Stimulated activated CD8-positive, alpha-beta memory T cell treated with anti-CD3 and anti-CD28 coated beads, Interleukin-7, amount 100 ng/mL, for 48 hours (primary cell): ENCODE measurements at regions not wholly inside any gene's neighbourhood (a gene's known extent, or its start where the extent isn't known, plus 50 kb on each side); places are given as distances from the start of the nearest gene placed in this dataset.

Source experiments
- DNase-seq, 2 donors: peaks; one replicate each; pipeline ENCODE4 v3.0.0-alpha.2; 2020; ENCODE audit warnings: low read depth in 1 of 2; ENCODE audit errors: extremely low read depth in 1 of 2

DNA sequence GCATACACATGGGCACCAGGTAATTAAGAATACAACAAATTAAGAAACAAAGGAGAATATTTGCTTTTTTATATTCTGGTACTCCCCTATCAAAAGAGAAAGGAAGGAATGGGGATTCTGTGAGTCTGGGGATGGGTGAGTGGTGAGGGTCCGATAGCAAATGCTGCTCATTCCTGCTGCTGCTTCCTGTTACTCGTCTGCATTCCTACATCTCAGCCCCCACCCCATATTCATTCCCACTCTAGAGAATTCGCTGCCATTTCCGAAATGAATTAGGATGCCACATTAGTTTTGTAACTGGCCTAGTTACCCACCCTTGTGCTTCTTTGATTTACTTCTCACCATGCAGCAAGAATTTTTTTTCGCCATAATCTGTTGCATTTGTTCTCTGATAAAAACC, 1905.3 kb upstream of the PIK3C3 start:
- DNase-seq = no peak

DNA sequence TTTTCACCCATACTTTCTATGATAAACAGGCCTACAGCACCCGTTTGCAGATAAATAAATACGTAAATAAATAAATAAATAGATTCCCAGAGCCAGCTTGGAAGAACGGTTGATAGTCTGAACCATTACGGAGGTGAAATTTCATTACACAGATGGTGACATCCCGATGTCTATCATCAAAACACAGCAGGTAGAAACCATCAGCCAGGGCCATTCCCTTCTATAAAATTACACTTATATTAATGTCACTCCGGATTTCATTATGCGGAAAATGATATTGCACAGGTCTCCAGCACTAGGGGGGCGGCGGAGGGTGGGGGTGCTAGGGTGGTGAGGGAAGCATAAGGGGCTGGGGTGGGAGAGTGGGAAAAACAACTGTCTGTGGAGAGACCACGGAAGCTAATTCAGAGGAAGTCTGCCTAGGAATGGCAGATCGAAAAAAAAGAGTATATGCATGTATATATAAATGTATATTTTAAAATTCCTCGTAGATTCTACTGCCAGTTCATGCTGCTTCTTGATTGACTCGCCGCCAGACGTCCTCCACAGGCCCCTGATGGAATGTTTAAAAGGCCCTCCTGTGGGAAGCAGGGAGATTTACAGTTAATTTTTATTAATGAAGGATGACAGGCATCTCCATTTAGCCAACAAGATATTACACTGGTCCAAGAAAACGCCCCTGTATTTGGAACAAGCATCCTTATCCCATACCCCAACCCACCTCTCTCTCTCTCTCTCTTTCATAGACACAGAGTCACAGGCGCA, 1906.0 kb upstream of the PIK3C3 start:
- DNase-seq = no peak

DNA sequence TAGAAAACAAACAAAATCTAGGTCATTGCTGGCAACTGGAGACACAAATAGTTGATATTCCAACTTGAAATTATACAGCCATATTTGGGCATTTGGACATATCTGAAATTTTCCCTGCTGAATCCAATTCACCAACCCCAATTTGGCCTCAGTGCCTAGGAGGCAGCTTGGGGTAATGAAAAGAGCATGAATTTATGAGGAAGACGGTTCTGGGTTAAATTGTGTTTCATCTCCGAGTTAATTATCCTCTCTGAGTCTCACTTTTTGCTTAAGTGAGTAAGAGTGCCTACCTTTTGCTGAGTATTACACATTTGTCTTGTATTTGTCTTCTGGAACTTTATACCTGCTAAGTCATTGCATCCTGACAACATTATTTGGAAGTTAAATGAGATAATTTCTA, 1906.8 kb upstream of the PIK3C3 start:
- no peak for DNase-seq

DNA sequence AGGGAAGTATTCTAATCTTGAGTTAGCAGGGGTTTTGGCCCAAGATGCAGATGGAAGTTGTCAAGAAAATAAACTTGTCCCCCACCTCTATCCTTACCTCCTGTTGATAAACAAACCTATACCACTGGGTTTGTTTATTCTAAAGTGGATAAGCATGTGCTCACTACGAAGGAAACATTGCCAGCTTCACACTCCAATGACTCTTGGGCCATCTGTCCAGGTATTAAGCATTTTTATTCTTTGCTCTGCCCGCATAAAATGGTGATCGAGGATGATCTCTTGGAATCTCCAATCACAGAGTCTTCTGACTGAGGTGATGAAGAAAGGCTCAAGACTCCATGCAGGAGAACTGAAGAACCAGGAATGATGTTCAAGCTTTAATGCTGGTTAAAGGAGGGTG, 1908.4 kb upstream of the PIK3C3 start:
- no peak for DNase-seq

DNA sequence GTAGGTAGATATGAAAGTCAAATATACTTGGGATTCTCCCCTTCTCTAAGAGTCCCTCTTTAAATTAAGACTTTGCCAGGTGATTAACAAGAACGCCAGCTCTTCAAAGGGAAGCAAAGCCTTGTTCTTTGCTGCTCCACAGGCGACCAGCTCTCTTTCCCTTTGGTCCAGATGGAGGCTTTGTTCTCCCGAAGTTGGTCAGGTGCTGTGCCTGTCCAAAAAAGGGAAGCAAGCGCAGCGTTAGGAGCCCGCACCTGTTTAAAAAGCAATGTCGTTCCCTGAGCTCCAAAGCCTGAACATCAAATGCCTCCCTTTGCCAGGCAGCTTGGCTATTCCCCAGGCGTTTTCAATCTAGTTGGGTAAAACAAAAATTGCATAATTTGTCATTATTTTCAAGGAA, 1913.1 kb upstream of the PIK3C3 start:
- no peak for DNase-seq

DNA sequence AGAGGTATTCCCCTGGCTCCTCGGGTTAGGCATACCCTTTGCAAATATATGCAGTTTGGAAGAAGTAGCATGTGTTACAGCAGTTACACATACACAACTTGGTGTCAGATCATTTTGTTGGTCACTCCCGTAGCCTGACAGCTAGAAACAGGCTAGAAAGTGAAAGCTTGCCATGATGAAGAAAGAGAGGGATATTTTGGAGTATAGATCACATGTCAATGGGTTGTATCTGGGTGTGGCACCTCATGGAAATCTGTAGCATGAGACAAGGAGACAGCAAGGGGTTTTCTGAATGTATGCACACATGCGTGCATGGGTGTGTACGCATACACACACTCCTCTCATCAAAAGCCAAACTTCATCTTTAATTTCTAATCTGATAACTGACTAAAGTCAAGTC, 1914.5 kb upstream of the PIK3C3 start:
- DNase-seq = no peak

DNA sequence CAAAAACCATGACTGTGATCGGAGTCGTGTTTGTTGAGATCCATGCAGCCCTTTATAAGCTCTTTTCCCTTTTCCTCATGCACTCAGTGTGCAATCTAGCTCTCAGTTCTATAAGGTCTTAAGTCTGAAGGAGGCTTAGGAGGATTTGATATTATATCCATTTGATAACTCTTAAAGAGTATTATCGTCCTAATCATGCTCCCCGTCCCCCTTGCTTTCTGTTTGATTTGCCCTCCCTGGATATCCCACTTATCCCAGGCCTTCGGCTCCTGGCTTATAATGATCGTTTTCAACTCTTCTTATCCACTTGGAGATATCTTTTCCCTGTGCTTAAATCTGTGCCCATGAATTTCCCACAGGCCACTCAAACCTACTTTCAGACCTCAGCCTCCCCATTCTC, 1917.7 kb upstream of the PIK3C3 start:
- no peak for DNase-seq

DNA sequence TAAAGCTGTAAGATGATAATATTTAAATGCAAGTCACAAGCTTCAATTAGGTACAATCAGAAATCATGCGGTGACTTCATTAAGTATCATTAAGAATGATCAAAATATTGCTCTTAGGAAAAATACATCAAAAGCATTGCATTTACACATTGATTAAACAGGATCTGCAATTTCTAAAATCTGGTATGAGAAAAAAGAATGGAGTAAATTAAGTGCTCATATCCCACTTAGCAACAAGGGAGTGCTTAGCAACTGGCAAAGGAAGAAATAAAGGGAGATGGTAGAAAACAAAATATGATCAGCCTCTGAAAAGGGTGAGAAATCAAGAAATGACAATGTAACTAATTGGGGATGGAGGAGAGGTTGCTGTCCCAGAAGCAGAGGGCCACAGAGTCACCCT, 1918.2 kb upstream of the PIK3C3 start:
- no peak for DNase-seq

DNA sequence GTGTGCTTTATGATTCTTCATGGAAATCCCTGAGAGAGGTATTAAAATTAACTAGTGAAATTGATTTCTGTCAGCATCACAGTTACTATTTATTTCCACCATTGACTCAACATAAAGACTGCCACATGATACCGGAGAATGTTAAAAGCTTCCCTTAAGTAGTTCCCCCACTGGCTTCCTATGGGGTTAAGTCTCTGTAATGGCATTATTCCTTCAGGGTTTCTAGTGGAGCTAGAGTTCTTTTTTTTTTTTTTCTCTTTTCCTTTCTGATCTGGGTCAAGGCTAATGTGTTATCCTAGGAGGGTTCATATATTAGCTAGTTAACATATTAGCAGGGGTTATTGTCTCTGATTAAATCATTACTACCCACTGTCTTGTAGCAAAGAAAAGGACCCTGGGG, 1919.1 kb upstream of the PIK3C3 start:
- DNase-seq = no peak

DNA sequence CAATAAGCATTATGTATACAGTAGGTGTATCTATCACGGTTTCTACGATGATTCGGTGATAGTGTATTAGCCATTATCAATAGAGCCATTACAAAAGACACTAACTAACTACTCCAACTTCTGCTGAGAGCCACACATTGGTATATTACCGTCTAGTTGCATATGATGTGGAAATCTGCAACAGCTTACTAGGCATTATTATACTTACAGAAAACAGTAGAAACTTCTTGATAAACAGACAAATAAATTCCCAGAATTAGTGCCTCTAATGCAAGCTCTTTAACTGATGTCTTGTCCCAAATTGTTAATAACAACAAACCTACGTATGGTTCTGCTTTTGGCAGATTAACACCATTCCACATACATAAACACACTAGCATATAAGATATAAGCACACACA, 1923.0 kb upstream of the PIK3C3 start:
- no peak for DNase-seq

DNA sequence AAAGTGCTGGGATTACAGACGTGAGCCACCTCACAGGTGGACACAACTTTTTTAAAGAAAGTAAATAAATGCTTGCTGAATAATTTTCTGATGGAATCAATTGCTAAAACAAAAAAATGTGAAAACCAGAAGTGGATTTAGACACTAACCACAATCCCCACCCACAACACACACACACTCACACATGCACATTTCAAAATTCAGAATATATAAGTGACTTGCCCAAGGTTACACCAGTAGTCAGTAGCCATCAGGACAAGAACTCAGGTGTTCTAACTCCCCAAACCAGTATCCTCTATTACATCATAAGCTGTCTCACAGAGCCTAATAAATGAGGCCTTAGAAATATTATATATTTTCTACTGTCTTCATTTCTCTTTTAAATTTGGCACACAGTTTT, 1923.6 kb upstream of the PIK3C3 start:
- no peak for DNase-seq

DNA sequence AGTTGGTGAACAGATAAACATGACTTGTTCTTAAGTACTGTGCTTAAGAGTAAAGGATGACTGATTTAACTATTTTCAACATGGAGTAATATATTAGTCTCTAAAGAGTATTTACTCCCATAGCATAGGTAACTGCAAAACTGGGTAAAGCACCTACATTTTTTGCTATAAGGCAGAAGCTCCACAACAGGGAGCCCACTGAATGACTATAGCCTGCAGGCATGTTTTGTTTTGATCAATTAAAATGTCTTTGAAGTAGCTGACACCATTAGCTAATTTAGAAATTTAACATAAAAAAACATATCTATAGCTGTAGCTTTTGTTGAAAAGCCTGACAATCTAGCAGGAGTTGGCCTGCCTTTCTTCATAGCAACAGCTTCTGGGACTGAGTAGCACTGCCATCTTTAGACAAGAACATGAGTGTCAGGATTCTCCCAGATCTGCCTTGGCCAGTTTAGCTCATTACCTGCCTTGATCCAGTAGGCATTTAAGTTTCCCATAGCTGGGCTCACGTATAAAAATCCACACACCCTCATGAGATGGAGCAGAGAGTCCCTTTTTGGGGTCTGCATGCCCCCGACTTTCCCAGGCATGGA, 1935.1 kb upstream of the PIK3C3 start:
- DNase-seq = no peak

DNA sequence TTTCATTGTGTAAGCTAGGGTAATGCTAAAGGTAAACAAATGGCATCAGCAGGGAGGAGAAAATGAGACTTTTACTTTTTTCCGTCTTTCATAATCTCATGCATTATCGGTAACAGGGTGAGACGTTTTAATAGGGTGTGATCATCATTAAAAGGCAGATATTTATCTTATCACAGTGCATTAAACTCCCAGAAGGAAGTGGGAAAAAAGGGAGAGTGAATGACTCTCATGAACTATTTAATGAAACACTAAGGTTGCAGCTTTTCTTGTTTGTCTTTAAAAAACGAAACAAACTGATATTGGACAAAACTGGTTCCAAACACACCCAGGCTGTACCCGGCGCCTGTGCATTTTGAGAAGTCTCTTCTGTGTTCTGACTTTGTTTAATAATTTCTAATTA, 1936.8 kb upstream of the PIK3C3 start:
- no peak for DNase-seq

DNA sequence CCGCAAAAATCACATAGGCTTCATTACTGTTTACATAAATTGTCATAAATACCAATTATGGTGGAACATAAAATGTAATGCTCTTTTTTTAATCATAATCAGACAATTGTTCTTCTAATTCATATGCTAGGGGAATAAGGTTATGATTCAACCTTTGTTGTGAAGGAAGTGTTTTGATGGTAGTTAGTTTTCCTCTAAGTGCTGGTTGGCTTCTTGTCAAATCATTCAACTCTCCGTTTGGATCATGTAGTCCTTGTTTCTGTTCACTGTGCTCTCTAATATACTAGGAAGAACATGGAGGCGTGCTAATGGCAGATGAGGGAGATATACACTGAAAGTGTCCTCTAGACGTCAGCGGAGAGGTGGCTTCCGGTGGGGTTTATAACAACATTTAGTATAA, 1938.0 kb upstream of the PIK3C3 start:
- DNase-seq = no peak

DNA sequence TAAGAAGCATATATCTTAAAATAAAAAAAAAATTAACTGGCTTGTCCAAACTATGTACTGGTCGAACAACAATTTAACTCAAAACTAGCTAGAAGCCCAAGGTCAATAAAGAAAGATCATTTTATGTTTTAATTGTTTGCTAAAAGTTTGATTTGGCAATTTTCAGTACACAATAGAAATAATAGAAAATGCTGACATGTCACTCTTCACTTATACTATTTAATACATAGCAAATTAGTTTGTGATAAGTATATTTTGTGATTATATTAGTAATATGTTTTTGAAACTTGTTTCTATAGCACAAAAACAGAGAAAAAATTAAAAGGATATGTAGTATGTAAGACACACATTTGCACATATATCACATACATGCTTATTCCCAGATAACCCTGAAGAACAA, 1938.6 kb upstream of the PIK3C3 start:
- no peak for DNase-seq

DNA sequence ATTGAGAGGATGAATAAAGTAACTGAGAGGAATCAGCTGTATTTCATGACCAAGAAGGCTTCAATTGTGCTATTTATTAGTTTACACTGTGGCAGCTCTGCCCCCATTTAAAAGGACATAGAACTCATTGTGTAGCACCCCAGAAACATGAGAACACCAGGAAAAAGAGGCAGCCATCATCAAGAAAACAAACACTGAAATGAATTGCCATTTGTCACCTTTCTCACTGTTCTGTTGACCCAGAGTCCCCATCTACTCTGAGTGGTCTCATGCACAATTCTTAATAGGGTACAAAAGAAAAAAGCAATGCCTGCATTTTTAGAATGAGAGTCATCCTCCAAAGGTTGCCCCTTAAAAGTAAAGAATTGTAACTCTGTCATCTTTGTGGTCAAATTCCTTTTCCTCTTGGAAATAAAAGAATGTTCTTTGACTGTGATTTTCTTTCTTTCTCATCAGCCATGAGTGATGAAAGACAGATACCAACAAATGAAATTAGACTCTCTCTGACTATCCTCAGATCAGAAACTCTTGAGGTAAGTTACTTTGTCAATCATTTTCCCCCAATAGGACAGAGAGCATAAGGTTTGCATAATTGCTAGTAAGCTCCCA, 1941.9 kb upstream of the PIK3C3 start:
- DNase-seq = no peak

DNA sequence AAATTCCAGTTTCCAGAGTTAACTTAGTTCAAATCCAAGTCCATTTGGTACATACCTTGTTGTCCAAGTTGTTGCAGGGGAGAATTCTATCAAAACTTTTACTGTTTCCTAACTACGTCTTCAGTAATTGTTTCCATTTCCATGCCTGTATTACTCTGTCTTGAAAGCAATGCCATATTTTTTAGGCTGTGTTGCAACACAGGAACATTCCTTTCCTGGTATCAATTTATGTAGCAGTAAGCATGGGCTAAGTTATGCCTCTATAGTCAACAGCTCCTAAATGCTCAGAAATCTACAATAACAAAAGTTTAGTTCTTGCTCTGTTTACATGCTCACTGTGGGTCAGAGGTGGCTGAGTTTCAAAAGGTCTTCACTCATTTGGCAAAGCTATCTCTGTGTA, 1943.8 kb upstream of the PIK3C3 start:
- no peak for DNase-seq

DNA sequence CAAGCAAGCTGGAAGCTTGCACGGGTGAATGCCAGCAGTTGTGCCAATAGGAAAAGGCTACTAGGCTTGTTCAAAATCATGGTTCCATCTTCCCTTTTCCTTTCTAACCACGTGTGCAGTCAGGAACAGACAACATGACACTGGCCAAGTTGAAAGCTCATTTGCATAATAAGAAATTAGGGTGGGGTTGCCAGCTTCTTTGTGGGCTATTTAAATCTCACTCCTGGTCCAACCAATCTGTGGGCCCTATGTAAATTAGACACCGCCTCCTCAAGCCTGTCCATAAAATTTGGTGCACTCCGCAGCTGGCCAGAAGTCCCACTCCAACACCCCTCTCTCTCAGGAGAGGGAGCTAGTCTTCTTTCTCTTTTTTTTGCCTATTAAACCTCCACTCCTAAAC, 1948.4 kb upstream of the PIK3C3 start:
- DNase-seq = no peak

DNA sequence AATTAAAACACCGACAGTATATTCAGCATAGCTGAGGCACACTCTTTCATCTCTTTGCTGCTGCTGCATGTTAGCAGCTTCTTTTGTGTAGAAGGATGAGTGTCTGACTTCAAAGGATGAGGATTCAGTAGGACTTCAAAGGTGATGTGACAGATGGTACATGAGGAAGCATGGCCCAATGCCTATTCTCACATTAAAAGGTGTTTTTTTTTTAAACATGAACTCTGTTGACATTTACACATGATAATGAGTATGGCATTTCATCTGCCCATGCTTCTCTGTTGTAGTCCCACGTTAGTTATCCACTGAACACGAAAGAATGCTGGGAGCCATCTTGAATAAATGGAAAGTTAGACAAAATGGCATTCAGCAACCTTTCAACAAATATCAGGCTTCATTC, 1950.8 kb upstream of the PIK3C3 start:
- DNase-seq = no peak

DNA sequence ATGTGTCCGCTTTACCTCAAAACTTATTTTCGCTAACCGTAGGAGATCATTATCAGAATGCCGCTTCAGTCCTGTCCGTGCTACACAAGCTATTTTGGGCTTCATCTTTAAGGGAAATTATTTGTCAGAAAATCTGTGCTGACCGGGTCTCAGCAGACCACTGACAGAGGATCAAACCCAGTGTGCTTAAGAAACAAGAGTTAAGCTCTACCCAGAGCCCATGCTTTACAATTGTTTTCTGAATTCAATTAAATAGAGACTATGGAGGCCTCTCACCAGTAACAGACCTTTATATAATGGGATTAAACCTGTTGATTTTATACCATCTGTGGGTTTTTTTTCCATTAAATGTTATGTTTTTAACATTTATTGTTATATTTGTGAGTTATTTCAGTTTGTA, 1956.7 kb upstream of the PIK3C3 start:
- DNase-seq = no peak

DNA sequence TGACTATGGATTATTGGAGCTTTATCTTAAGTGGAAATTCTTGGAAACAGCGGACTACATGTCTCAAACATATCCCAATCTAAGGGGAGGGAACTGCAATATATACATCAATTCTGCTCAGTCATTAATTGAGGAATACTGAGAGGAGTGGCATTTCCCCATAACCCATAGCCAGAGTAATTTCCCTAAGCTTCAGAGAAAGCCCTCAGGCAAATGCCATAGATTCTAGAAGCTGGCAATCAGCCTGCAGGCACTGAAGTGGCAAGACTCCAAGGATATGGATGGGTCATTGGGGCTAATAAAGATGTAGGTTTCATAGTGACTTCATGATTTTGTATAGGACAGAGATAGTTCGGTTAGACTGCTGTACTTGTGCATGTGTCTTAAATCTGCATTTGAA, 1960.5 kb upstream of the PIK3C3 start:
- no peak for DNase-seq

DNA sequence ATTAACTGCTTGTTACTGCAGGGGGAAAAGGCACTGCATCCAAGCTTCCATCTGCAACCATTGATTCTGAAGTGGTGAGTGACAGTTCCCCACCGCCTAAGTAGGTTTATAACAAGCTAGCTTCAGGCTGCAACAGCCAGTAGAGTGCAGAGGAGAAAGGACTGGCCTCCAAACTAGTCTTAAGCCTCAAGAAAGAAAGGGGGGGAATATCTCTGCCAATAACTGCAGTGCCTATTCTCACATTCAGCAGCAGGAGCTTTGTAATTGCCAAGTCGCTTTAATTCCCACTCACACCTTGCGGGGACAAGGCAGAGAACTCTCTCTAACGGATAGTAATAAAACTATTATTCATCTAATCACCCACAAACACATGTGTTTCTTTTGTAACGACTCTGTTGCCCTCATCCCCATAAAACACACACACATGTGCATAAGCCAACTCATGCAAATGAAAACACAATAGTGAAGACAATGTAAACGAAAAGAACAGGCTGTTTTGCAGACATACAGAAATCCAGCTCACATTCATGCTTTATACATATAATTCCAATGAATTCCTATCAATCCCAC, 1963.3 kb upstream of the PIK3C3 start:
- DNase-seq = no peak
